Activated CD4-positive, alpha-beta memory T cell treated with anti-CD3 and anti-CD28 coated beads, Interleukin-2, amount 10 ng/mL, durations not matched to agents 7 days and 5 days (primary cell): ENCODE measurements at regions not wholly inside any gene's neighbourhood (a gene's known extent, or its start where the extent isn't known, plus 50 kb on each side); places are given as distances from the start of the nearest gene placed in this dataset.

ENCODE experiments used
- CTCF ChIA-PET: fragments of 350-600 bp; sonication (Branson Sonifier 250); formaldehyde crosslinking; loops from one replicate; lab custom pipeline; 2021; ENCODE audit warnings: antibody characterized with exemption, inconsistent platforms; lab: Charles Lee
- POLR2A ChIA-PET: fragments of 350-600 bp; sonication (Branson Sonifier 250); formaldehyde crosslinking; loops from one replicate; lab custom pipeline; 2021; ENCODE audit warnings: antibody characterized with exemption; lab: Charles Lee
- DNase-seq: peaks from one replicate; pipeline ENCODE4 v3.0.0-alpha.2; 2020
- H3K27ac Mint-ChIP-seq: one replicate; pipeline ENCODE4 v1.8.0; 2021; ENCODE audit warnings: mild to moderate bottlenecking, mixed read lengths
- H3K27me3 Mint-ChIP-seq: one replicate; pipeline ENCODE4 v1.8.0; 2021; ENCODE audit warnings: mixed read lengths
- H3K36me3 Mint-ChIP-seq: one replicate; pipeline ENCODE4 v1.8.0; 2021; ENCODE audit warnings: low read depth, mixed read lengths
- H3K4me1 Mint-ChIP-seq: one replicate; pipeline ENCODE4 v1.8.0; 2021; ENCODE audit warnings: mixed read lengths
- H3K4me3 Mint-ChIP-seq: one replicate; pipeline ENCODE4 v1.8.0; 2021; ENCODE audit warnings: mild to moderate bottlenecking, mixed read lengths
- H3K9me3 Mint-ChIP-seq: one replicate; pipeline ENCODE4 v1.8.0; 2021; ENCODE audit warnings: mixed read lengths

- POLR2A ChIA-PET = no interaction called here
- no peaks in the 10 kb centered on the region for H3K36me3 Mint-ChIP-seq
- H3K27me3 Mint-ChIP-seq = no peaks in the 10 kb centered on the region
- H3K4me3 Mint-ChIP-seq = no peak overlapping the region
- no peak for DNase-seq
- no peak overlapping the region for H3K27ac Mint-ChIP-seq
- no peaks in the 10 kb centered on the region for H3K4me1 Mint-ChIP-seq
- CTCF ChIA-PET = no interaction called here
- peaks cover 17% of the 10 kb centered on the region for H3K9me3 Mint-ChIP-seq
Observed at GRCh38 chr4:167424341-167425256, 190.3 kb upstream of the SPOCK3 start.

DNA sequence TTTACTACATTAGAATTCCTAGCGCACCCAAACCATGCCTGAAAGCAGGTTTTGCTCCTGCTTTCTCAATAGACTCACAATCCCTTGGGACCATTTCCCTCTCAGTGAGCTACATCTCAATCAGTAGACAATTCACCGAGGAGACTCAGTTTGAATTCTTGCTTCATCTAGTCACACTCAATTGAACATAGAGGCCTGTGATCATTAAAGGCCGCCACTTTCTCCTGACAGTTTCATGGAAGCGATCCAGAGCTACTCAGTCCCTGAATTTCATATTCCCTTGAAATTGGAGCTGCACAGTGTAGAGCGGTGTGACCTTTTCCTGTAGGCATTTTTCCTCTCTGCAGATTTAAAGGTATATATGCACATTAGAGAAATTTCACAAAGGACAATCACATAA is 193.9 kb upstream of the SPOCK3 start:
- H3K36me3 Mint-ChIP-seq = no peaks in the 10 kb centered on the region
- peaks cover 19% of the 10 kb centered on the region for H3K9me3 Mint-ChIP-seq
- H3K4me3 Mint-ChIP-seq = no peak overlapping the region
- POLR2A ChIA-PET = no interaction called here
- no peaks in the 10 kb centered on the region for H3K27me3 Mint-ChIP-seq
- CTCF ChIA-PET = no interaction called here
- no peak overlapping the region for H3K27ac Mint-ChIP-seq
- H3K4me1 Mint-ChIP-seq = no peaks in the 10 kb centered on the region
- DNase-seq = no peak

DNA sequence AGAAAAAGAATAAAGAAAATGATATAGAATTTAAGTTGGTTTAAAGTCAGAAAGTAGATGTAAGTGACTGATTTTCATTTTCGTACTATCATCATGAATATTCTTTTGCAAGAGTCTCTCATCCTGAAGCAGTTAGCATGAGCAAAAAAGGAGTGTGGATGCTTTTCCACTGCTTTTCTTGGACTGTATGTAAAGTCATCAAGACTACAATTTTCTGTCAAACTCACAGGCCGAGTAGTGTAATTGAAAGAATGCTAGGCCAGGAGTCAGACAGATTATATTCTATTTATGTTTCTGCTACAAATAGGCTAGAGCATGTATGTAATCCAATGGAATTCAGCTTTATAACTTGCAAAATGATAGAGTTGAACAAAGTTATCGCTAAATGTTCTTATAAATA is 197.1 kb upstream of the SPOCK3 start:
- DNase-seq = no peak
- POLR2A ChIA-PET = no interaction called here
- CTCF ChIA-PET = no interaction called here
- Mint-ChIP-seq H3K4me3 (no peak overlapping the region), H3K27ac (no peak overlapping the region), H3K27me3 (no peaks in the 10 kb centered on the region), H3K4me1 (no peaks in the 10 kb centered on the region), H3K9me3 (peaks cover 6% of the 10 kb centered on the region), H3K36me3 (no peaks in the 10 kb centered on the region)

DNA sequence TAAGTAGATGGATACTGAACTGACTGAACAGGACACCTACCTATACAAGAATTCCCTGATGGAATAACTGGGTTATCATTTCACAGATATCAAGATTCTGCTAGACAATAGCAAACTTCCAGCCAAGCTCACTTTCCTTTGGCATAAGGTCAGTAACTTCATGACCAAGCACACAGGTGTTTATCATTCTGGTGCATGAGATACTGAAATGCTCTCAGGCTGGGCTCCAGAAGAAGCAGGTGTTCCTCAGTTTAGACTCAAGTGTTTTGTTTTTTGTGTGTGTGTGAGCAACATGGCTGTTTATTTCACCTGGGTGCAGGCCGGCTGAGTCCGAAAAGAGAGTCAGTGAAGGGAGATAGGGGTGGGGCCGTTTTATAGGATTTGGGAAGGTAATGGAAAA is 201.5 kb upstream of the SPOCK3 start:
- POLR2A ChIA-PET = no interaction called here
- peaks cover 15% of the 10 kb centered on the region for H3K9me3 Mint-ChIP-seq
- H3K36me3 Mint-ChIP-seq = no peaks in the 10 kb centered on the region
- no peaks in the 10 kb centered on the region for H3K27me3 Mint-ChIP-seq
- no peak overlapping the region for H3K27ac Mint-ChIP-seq
- CTCF ChIA-PET = no interaction called here
- no peak for DNase-seq
- no peaks in the 10 kb centered on the region for H3K4me1 Mint-ChIP-seq
- no peak overlapping the region for H3K4me3 Mint-ChIP-seq

DNA sequence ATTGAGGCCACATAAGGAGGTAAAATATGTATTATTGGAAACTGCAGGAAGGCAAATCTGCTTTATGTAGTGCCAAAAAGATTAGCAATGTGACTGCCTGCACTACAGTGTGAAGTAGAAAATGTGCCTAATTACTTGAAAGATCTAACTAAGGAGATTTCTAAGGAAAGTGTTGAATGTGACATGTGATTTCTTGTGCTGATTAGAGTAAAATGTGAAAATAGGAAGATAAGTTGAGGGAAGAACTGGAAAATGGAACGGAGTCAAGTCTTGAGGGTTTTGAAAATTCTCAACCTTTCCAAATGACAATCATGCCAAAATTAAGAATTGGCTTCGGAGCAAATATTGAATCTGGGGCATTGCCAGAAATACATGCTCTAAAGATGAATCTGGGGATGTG is 209.5 kb upstream of the SPOCK3 start:
- no peak overlapping the region for H3K4me3 Mint-ChIP-seq
- no peaks in the 10 kb centered on the region for H3K27me3 Mint-ChIP-seq
- CTCF ChIA-PET = no interaction called here
- H3K4me1 Mint-ChIP-seq = no peaks in the 10 kb centered on the region
- POLR2A ChIA-PET = no interaction called here
- H3K36me3 Mint-ChIP-seq = no peaks in the 10 kb centered on the region
- DNase-seq = no peak
- no peak overlapping the region for H3K27ac Mint-ChIP-seq
- peaks cover 2% of the 10 kb centered on the region for H3K9me3 Mint-ChIP-seq

DNA sequence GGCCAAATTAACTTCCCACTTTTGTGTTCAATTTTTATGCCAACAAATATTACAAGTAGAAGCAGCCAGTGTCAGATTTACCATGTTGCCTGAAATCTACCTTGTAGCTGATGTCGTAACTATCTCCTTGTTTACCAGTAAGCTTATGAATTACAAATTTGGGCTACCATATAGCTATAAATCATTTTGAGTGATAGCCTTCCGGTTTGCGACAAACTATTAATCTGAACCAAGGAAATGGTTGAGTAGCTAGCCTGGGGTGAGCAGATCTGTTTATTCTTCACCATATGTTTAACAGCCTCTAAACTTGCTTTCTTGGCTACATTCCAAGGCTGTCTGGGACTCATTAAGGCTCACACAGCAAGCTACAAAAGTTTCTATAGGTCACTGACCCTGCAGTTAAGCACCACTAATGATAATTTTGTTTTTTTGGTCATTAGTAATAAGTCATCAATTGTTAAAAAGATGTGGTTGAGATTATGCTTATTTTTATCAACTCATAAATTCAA is 218.7 kb upstream of the SPOCK3 start:
- ChIA-PET POLR2A (no interaction called here), CTCF (no interaction called here)
- Mint-ChIP-seq H3K36me3 (no peaks in the 10 kb centered on the region), H3K27ac (no peak overlapping the region), H3K4me1 (no peaks in the 10 kb centered on the region), H3K9me3 (peaks cover 1% of the 10 kb centered on the region), H3K4me3 (no peak overlapping the region), H3K27me3 (no peaks in the 10 kb centered on the region)
- no peak for DNase-seq

GRCh38 chr4:167456619-167457018 is 222.3 kb upstream of the SPOCK3 start:
- Mint-ChIP-seq H3K36me3 (no peaks in the 10 kb centered on the region), H3K4me3 (no peak overlapping the region), H3K4me1 (no peaks in the 10 kb centered on the region), H3K9me3 (peaks cover 1% of the 10 kb centered on the region), H3K27ac (no peak overlapping the region), H3K27me3 (no peaks in the 10 kb centered on the region)
- no peak for DNase-seq
- CTCF ChIA-PET = no interaction called here
- POLR2A ChIA-PET = no interaction called here

- Mint-ChIP-seq H3K4me1 (no peaks in the 10 kb centered on the region), H3K36me3 (no peaks in the 10 kb centered on the region), H3K27me3 (no peaks in the 10 kb centered on the region), H3K9me3 (no peaks in the 10 kb centered on the region), H3K27ac (no peak overlapping the region), H3K4me3 (no peak overlapping the region)
- POLR2A ChIA-PET = no interaction called here
- DNase-seq = no peak
- CTCF ChIA-PET = no interaction called here
Observed at GRCh38 chr4:167469436-167469835, 235.1 kb upstream of the SPOCK3 start.

- ChIA-PET POLR2A (no interaction called here), CTCF (no interaction called here)
- Mint-ChIP-seq H3K4me3 (no peak overlapping the region), H3K27ac (no peak overlapping the region), H3K27me3 (no peaks in the 10 kb centered on the region), H3K9me3 (no peaks in the 10 kb centered on the region), H3K36me3 (no peaks in the 10 kb centered on the region), H3K4me1 (no peaks in the 10 kb centered on the region)
- DNase-seq = no peak
Observed at GRCh38 chr4:167475951-167476350, 241.7 kb upstream of the SPOCK3 start.

DNA sequence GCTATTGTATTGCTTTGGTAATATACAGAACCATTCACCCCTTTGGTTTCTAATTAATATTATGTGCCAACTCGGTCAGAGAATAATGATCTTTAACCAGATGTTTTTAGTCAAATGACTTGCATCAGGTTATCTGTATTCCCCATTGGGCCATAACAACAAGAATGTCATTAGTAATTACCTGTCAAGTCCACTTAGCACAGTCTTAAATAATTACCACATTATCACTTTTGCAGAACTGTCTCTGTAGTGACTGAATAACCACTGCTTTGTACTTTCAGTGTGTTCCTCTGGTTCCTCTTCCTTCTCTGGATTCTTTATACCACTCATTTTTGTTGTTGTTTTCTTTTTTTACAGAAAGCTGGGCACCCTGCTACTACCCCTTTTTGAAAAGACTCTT is 257.7 kb upstream of the SPOCK3 start:
- no peak for DNase-seq
- Mint-ChIP-seq H3K4me3 (no peak overlapping the region), H3K36me3 (no peaks in the 10 kb centered on the region), H3K27me3 (no peaks in the 10 kb centered on the region), H3K27ac (no peak overlapping the region), H3K4me1 (no peaks in the 10 kb centered on the region), H3K9me3 (peaks cover 2% of the 10 kb centered on the region)
- ChIA-PET POLR2A (no interaction called here), CTCF (no interaction called here)

DNA sequence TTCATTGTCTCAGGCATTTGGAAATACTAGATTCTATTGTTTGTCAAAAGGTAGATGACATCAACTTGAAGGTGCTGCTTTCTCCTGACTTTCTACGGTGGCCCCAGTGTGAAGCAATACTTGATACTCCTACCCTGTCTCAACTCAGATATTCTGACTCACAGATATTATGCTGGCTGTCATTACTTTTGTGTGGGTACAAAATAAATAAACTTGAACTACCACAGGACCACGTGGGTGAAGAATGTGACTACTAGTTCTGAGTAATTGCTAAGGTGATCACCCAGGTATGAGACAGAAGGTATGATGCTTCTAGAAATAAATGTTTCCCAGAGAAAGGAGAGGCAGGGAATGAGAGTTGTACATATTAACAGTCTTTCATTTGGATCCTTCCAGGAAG is 275.3 kb upstream of the SPOCK3 start:
- Mint-ChIP-seq H3K27me3 (no peaks in the 10 kb centered on the region), H3K9me3 (peaks cover 4% of the 10 kb centered on the region), H3K4me3 (no peak overlapping the region), H3K4me1 (no peaks in the 10 kb centered on the region), H3K36me3 (no peaks in the 10 kb centered on the region), H3K27ac (no peak overlapping the region)
- CTCF ChIA-PET = no interaction called here
- no peak for DNase-seq
- POLR2A ChIA-PET = no interaction called here

GRCh38 chr4:167524091-167524490 is 289.8 kb upstream of the SPOCK3 start:
- no peaks in the 10 kb centered on the region for H3K27me3 Mint-ChIP-seq
- DNase-seq = no peak
- H3K9me3 Mint-ChIP-seq = peaks cover 3% of the 10 kb centered on the region
- CTCF ChIA-PET = no interaction called here
- no peaks in the 10 kb centered on the region for H3K4me1 Mint-ChIP-seq
- no peaks in the 10 kb centered on the region for H3K36me3 Mint-ChIP-seq
- POLR2A ChIA-PET = no interaction called here
- no peak overlapping the region for H3K4me3 Mint-ChIP-seq
- no peak overlapping the region for H3K27ac Mint-ChIP-seq

GRCh38 chr4:167537761-167538160 is 303.5 kb upstream of the SPOCK3 start:
- Mint-ChIP-seq H3K4me1 (no peaks in the 10 kb centered on the region), H3K27ac (no peak overlapping the region), H3K4me3 (no peak overlapping the region), H3K36me3 (no peaks in the 10 kb centered on the region), H3K27me3 (no peaks in the 10 kb centered on the region), H3K9me3 (peaks cover 5% of the 10 kb centered on the region)
- ChIA-PET POLR2A (no interaction called here), CTCF (no interaction called here)
- no peak for DNase-seq

DNA sequence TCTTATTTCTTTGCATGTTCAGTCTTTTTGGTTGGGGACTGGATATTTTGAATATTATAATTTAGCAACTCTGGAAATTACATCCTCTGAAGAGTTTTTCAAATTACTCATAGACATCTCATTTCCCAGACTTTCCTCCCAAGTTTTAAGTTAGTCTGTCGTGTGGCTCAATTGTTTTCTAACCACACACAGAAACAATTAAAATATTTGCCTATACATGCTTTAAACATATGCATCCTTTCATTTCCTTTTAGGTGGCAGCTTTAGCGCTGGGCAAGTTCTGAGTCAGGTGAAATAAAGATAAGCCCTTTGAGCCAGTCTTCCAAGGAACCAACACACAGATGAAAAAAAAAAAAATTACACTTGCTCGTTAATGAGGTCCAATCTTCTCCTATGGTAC is 307.0 kb upstream of the SPOCK3 start:
- H3K27me3 Mint-ChIP-seq = no peaks in the 10 kb centered on the region
- ChIA-PET CTCF (no interaction called here), POLR2A (no interaction called here)
- no peak overlapping the region for H3K4me3 Mint-ChIP-seq
- no peaks in the 10 kb centered on the region for H3K4me1 Mint-ChIP-seq
- no peak overlapping the region for H3K27ac Mint-ChIP-seq
- no peak for DNase-seq
- peaks cover 6% of the 10 kb centered on the region for H3K9me3 Mint-ChIP-seq
- H3K36me3 Mint-ChIP-seq = no peaks in the 10 kb centered on the region
